Brain pericyte (primary cell): ENCODE measurements at regions not wholly inside any gene's neighbourhood (a gene's known extent, or its start where the extent isn't known, plus 50 kb on each side); places are given as distances from the start of the nearest gene placed in this dataset.

ENCODE experiments used
- DNase-seq: peaks from one replicate; pipeline ENCODE4 v3.0.0-alpha.2; 2012; ENCODE audit warnings: low read depth, low spot score

DNA sequence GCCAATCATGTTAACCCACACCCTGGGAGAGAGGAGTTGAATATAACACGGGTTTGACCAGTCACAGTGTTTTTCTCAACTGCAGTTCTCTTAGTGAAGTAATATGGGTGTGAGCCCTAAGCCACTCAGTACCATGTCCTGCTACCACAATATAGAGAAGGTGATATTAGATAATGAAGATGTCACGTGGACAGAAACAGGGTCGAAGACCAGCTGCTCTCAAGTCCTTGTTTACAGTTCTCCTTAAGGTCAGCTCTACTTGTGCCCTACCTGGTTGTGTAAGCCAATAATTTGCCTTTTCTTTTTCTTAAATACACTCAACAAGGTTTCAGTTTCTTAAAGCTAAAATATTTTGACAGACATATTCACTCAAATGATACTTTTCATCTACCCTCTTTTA is 128.3 kb upstream of the POT1 start:
- DNase-seq, result no peak

DNA sequence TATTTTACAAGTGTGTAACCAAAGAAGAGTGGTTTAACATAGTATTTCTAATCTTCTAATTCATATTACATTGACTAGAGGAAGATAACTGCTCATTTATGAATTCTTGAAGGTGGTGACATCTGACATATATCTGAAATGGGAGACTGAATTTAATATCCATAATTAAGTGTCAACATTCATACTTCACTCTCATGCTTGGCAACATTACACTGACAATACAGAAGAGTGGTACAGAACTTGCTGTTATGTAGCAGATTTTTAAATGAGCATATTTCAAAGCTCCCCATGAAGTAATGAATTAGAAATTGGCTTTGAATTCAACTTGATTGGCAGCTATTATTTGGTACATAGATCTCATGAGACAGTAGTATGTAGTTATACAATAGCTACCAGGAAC is 125.8 kb upstream of the POT1 start:
- no peak for DNase-seq

DNA sequence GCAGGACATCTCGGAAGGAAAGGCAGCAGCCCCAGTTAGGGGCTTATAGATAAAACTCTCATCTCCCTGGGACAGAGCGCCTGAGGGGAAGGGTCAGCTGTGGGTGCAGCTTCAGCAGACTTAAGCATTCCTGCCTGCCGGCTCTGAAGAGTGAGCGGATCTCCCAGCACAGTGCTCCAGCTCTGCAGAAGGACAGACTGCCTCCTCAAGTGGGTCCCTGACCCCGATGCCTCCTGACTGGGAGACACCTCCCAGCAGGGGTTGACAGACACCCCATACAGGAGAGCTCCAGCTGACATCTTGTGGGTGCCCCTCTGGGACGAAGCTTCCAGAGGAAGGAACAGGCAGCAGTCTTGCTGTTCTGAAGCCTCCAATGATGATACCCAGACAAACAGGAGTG is 117.1 kb upstream of the POT1 start:
- no peak for DNase-seq

DNA sequence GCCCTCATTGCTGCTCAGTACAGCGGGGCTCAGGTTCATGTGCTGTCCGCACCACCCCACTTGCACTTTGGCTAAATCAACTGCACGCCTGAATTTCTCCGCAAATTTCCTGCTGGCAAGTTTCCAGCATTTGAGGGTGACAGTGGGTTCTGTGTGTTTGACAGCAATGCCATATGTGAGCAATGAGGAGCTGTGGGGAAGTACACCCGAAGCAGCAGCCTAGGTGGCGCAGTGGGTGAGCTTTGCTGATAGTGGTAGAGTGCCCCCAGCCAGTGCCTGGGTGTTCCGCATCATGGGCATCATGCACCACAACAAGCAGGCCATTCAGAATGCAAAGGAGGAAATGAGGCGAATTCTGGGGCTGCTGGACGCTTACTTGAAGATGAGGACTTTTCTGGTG is 103.9 kb upstream of the POT1 start:
- no peak for DNase-seq

DNA sequence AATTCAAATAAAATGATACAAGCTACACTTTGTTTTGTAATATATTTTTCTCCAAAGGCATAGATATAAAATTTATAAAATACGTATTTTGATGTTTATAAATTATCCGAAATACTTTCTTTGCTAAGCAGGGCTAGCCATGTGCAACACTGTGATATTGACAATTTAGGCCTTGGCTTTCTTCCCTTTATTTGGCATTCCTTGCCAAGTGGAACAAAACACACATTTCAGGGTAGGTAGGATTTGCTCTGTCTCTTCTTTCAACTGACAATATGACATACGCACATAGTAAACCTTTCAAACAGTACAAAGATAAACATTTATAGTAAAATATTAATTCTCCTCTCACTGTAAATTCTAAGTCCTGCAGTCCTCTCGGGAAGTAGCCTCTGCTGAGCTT is 103.3 kb upstream of the POT1 start:
- DNase-seq, result no peak

DNA sequence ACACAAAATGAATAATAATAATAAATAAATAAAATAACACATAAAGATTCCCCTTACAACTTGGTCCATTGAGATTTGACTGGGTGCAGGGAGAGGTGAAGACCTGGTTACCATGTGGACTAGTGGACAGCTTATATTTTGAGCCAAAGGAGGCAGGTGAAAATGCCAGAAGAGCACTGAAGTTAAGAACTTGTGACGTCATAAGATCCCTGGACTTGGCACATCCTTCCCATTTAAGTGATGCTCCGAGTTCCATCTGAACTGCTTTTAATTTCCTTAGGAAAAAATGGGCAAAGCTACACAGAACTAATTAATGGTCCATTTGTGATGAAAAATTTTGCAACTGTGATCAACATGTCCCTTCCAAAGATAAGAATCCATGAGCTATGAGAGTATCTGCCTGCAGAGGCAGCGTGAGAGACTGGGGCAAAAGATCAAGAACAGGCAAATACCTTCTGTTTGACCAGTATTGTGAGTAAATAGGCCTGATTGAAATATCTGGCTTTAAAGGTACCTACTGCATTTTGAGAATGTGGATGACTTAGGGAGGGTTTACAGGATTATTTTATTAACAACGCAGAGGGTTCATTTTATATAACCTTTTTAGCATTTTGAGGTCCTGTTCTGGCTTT is 101.2 kb upstream of the POT1 start:
- no peak for DNase-seq

DNA sequence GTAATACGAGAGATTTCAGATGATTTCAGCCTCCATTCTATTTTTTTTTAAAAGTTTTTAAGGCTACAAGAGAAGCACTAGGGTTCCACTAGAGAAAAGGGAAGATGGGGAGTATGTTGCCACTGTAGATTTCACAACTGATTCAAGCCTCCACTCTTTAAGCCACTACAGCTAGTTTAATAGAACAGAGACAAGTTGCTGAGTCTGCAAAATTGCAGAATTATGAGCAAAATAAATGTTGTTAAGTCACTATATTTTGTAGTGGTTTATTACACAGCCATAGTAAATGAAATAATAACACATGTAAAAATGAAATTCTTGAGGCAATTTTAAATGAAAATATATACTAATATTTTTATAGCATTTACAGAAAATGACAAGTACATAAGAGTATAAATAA is 96.0 kb upstream of the POT1 start:
- DNase-seq, result no peak

DNA sequence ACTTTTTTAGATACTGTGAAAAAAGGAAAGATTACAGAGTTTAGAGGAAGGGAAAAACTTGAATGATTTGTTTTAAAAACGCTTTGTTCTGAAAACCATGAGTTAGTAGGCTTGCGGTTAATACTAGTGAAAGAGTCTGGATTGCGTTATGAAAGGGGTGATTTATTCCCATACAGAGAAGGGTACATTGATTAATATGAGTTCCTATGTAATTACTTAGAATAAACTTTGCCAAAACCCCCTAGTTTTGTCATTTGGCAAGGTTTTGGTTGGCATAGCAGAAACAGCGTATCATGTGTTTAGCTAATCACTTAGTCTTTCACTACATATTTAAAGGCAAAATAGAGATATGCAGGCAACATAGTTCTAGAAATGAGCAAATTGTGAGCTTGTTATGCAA is 91.2 kb upstream of the POT1 start:
- no peak for DNase-seq

DNA sequence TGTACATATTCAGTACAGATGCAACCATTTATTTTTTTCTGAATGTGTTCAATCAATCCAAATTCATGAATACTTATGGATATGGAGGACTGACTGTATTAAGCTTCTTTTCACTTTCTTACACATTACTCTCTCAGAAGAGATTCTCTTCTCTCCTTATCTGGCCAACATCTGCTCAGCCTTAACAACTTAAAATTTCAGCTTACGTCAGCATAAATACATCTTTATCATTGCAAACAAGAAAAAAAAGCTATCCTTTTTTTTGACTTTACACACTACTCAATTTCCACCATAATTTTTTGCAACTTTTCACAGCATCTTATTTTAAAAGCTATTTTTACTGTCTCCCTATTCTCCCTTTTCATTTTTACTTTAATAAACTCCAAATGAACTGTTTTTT is 80.9 kb upstream of the POT1 start:
- DNase-seq, result no peak

DNA sequence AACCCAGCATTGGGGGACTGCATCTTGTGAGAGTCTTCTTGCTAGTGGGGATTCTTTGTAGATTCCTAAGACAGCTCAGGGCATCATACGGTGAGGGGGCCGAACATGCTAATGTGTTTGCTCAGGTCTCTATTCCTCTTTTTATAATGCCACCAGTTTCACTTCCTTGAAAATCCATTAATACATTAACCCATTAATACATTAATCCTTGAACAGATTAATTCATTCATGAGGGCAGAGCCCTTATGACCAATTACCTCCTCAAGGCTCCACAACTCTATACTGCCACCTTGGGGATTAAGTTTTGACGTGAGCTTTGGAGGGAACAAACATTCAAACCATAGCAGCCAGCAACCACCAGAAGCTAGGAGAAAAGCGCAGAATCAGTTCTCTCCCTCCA is 67.2 kb upstream of the POT1 start:
- no peak for DNase-seq

DNA sequence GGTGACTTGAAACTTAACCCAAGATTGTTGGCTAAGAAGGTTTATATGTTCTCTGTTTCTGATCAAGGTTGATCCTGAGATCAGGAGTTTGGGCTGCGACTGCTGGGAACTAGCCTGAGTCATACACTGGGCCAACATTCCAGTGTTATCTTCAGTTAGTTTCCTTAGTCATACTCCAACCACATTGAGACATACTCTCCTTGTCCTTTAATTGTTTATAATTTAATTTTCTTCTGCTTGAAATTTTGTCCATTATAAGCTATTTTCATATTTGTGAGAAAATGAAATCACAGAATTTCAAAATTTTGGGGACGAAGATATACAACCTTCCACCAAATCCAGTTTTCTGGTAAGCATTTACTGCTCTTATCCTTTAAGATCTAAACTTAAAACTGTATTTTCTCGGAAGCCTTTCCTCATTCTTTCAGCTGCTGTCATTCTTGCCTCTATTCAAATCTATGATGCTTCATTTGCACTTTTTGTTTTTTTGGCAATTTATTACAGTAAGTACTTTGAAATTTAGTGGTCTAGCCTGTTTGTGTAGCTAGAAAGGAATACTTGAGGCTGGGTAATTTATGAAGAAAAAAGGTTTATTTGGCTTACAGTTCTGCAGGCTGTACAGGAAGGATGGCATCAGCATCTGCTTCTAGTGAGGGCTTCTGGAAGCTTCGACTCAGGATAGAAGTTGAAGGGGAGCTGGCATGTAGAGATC is 63.4 kb upstream of the POT1 start:
- DNase-seq, result no peak

DNA sequence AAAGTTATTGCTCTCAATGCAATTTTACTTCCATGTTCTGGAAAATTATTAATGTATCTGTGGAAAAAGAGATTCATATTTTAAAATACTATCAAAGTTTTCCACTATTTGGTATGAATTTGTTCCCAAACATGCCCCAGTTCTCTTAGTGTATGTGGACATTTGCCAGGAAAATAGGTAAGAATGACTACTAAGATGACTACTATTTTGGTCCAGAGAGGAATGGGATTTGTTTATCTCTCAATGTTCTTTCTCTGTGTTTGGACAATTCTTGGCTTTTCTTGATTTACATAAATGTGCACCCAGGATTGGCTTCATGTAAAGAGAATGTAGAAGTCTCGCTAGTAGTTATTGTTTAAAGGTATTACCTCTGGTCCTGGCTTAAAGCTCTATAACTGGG is 60.3 kb upstream of the POT1 start:
- DNase-seq, result no peak
